Spleen (tissue), 7 donors: ENCODE measurements at regions not wholly inside any gene's neighbourhood (a gene's known extent, or its start where the extent isn't known, plus 50 kb on each side); places are given as distances from the start of the nearest gene placed in this dataset.

Source experiments
- POLR2A ChIP-seq, 3 donors: fragments of 450-650 bp; IDR thresholded peaks; one replicate each; pipeline ENCODE4 v1.5.1; 2017; ENCODE audit warnings: antibody characterized with exemption in 3 of 3, mild to moderate bottlenecking in 1 of 3
- POLR2AphosphoS5 ChIP-seq, 3 donors: sonication (generic); formaldehyde crosslinking; IDR thresholded peaks; one replicate each; pipeline ENCODE4 v1.5.1; 2017; ENCODE audit warnings: antibody characterized with exemption in 3 of 3
- TF ChIP-seq, protein P1 (sequence below), 11 experiments: fragments of 200-600 bp in 7 of 11; fragments of 450-650 bp in 4 of 11; sonication (generic) in 4 of 11; IDR thresholded peaks in 8 of 11; conservative IDR thresholded peaks in 3 of 11; 1 replicate in 7 of 11; 2 replicates in 4 of 11; pipeline versions ENCODE4 v1.4.0 to v1.8.0; 2016 to 2021; ENCODE audit warnings: antibody characterized with exemption in 11 of 11, inconsistent platforms in 4 of 11, mild to moderate bottlenecking in 1 of 11
- donor health status: DM: no; HTN: no; CAD: no; lungs with moderate emphysema.
- donor health status: DM: no; HTN: no; CAD: no.
- donor health status: DM: no; HTN: no; CAD: no.

DNA sequence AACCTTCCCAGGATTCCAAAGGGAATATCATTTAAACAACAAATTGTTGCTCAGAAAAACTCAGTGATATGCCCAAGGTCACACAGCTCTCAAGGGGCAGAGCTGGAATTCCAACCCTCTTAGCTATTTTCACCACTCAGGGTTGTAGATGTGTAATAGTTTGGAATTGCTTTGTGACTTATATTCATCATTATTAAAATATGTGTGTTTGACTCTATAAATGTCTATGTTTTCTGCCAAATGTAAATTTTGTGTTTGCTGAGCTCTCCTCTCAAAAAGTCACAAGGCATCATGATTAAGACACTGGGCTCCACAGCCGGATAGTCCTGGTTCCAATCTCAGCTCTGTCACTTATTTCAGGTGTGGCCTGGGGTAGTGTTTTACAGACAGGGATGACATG lies 407.3 kb downstream of the TMEM135 start:
- TF ChIP-seq, protein P1, sequence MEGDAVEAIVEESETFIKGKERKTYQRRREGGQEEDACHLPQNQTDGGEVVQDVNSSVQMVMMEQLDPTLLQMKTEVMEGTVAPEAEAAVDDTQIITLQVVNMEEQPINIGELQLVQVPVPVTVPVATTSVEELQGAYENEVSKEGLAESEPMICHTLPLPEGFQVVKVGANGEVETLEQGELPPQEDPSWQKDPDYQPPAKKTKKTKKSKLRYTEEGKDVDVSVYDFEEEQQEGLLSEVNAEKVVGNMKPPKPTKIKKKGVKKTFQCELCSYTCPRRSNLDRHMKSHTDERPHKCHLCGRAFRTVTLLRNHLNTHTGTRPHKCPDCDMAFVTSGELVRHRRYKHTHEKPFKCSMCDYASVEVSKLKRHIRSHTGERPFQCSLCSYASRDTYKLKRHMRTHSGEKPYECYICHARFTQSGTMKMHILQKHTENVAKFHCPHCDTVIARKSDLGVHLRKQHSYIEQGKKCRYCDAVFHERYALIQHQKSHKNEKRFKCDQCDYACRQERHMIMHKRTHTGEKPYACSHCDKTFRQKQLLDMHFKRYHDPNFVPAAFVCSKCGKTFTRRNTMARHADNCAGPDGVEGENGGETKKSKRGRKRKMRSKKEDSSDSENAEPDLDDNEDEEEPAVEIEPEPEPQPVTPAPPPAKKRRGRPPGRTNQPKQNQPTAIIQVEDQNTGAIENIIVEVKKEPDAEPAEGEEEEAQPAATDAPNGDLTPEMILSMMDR (IDR thresholded peaks at IDR 0.05 in 8 of 11, conservative IDR thresholded peaks at IDR 0.05 in 3 of 11), result no peak
- TF ChIP-seq POLR2A (IDR thresholded peaks at IDR 0.05), result no peak
- no peak for TF ChIP-seq POLR2AphosphoS5 (IDR thresholded peaks at IDR 0.05)
